H1 (cell line): ENCODE measurements at regions not wholly inside any gene's neighbourhood (a gene's known extent, or its start where the extent isn't known, plus 50 kb on each side); places are given as distances from the start of the nearest gene placed in this dataset.

ENCODE experiments used
- CHD7 ChIP-seq: fragments of 300-600 bp; sonication (generic); IDR thresholded peaks from 2 replicates; pipeline ENCODE4 v1.7.1; 2012; ENCODE audit warnings: low read length, moderate library complexity, mild to moderate bottlenecking, inconsistent platforms; ENCODE audit not compliant: insufficient replicate concordance

GRCh38 chr16:62764572-62764971 is 728.3 kb upstream of the CDH8 start (continued):
- no peak for TF ChIP-seq CHD7
- TF ChIP-seq, all 59 proteins: peak for 0
